OCI-LY3 (cell line): ENCODE measurements at regions not wholly inside any gene's neighbourhood (a gene's known extent, or its start where the extent isn't known, plus 50 kb on each side); places are given as distances from the start of the nearest gene placed in this dataset.

Experiments used
- CTCF ChIP-seq: fragments of 200-600, 300-600 bp; sonication (generic); IDR thresholded peaks from 2 replicates; pipeline ENCODE4 v1.5.1; 2014; ENCODE audit warnings: antibody characterized with exemption, low read length, low read depth
- EZH2phosphoT487 ChIP-seq: fragments of 200-600 bp; shearing (Covaris generic); IDR thresholded peaks from 2 replicates; pipeline ENCODE4 v1.6.1; 2018; ENCODE audit warnings: antibody characterized with exemption, mixed run types, low read depth

- TF ChIP-seq CTCF (no peak), EZH2phosphoT487 (no peak)
Observed at GRCh38 chr13:82374719-82375118, 1507.6 kb downstream of the SLITRK1 start.
